BE2C (cell line): ENCODE measurements at regions not wholly inside any gene's neighbourhood (a gene's known extent, or its start where the extent isn't known, plus 50 kb on each side); places are given as distances from the start of the nearest gene placed in this dataset.

Experiments used
- DNase-seq: peaks from one replicate; pipeline ENCODE4 v3.0.0-alpha.2; 2020
- H3K27me3 ChIP-seq: fragments of 250-450 bp; sonication (Bioruptor Pico); 2 replicates; pipeline ENCODE4 v1.5.1; 2020; ENCODE audit warnings: mild to moderate bottlenecking
- H3K36me3 ChIP-seq: fragments of 250-450 bp; sonication (Bioruptor Pico); 2 replicates; pipeline ENCODE4 v1.5.1; 2020; ENCODE audit warnings: mild to moderate bottlenecking
- H3K4me1 ChIP-seq: fragments of 250-450 bp; sonication (Bioruptor Pico); 2 replicates; pipeline ENCODE4 v1.5.1; 2020
- H3K4me3 ChIP-seq: 2 replicates; pipeline ENCODE4 v1.5.1; 2011; ENCODE audit warnings: low read depth, low read length
- H3K9me3 ChIP-seq: fragments of 250-450 bp; sonication (Bioruptor Pico); 2 replicates; pipeline ENCODE4 v1.5.1; 2020
- TF ChIP-seq, protein P1 (sequence below): IDR thresholded peaks from 2 replicates; pipeline ENCODE4 v1.5.1; 2012; ENCODE audit warnings: mild to moderate bottlenecking, low read depth, low read length

DNA sequence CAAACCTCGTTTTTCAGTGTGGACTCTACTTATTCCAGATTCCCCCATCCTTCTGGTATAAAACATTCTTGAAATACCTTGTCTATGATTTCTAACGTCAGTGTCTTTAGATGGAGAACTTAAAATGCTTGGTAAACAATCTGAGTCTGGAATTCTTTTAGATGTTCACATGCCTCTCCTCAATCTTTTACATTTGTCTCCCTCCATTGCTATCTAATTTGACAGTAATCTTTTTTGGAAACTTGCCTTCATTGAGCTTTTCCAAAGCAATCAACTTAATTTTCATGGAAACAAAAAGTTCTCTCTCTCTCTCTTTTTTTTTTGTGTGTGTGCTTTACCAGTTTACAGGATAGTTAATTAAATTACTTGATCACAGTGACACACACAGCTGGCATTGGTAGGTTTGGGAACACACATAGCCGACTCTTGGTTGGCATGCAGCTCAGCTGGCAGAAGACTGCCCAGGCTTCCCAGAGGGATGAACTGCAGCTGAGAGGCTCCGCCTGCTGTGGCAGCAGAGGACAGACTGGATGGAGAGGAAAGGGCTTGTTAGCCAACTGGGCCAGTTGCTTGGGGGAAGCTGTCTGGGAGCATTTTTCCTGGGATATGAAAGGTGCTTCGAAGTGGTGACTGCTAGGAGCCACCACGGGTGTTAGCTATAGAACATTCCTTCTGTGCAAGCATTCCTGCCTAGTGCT lies 271.3 kb downstream of the ZSWIM6 start:
- TF ChIP-seq, protein P1, sequence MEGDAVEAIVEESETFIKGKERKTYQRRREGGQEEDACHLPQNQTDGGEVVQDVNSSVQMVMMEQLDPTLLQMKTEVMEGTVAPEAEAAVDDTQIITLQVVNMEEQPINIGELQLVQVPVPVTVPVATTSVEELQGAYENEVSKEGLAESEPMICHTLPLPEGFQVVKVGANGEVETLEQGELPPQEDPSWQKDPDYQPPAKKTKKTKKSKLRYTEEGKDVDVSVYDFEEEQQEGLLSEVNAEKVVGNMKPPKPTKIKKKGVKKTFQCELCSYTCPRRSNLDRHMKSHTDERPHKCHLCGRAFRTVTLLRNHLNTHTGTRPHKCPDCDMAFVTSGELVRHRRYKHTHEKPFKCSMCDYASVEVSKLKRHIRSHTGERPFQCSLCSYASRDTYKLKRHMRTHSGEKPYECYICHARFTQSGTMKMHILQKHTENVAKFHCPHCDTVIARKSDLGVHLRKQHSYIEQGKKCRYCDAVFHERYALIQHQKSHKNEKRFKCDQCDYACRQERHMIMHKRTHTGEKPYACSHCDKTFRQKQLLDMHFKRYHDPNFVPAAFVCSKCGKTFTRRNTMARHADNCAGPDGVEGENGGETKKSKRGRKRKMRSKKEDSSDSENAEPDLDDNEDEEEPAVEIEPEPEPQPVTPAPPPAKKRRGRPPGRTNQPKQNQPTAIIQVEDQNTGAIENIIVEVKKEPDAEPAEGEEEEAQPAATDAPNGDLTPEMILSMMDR = peak; percentile 29
- peaks cover 2% of the 10 kb centered on the region; the same call in 1 of the 2 replicates for H3K4me1 ChIP-seq
- H3K9me3 ChIP-seq = no peaks in the 10 kb centered on the region
- H3K27me3 ChIP-seq = no peaks in the 10 kb centered on the region
- peak; percentile 56 for DNase-seq
- no peak overlapping the region for H3K4me3 ChIP-seq
- no peaks in the 10 kb centered on the region for H3K36me3 ChIP-seq

DNA sequence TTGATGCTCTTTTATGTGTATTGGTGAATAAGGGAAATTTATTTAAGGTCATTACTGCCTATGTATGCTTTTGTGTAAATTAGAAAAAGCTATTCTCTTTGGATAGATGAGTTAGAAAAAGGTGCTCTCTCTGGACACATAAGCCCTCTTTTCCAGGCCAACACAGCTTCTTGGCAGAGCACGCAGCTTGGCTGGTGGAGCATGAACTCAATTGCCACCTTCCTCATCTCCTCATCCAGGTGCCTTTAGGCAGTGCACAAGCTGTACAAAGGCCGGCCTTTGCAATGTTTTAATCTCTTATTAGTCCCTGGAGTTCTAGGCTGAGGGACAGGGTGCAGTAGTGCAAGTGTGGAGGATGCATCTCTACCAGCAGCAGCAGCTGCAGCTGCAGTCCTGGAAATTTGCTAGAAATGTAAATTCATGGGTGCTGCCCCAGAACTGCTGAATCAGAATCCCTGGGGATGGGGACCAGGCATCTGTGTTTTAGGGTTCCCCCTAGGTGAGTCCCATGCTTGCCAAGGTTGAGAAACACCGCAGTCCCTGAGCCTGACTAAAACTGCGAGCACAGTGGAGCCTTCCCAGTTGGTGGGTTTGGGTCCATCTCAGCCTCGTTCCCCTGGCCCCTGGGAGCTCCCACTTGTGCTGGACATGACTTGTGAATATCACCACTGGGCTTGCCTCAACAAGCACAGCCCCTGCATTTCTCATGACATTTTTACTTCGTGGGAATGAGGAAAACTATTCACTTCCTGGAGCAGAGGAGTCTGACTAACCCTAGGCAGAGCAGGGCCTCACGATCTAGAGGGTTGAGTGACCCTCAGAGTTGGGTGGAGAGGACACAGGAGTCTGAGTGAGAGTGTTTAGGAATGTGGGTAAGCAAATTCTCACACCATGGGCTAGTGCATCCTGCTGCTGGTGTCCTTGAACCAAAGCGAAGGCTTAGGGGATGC lies 272.3 kb downstream of the ZSWIM6 start:
- DNase-seq = no peak
- no peak overlapping the region for H3K4me3 ChIP-seq
- H3K9me3 ChIP-seq = no peaks in the 10 kb centered on the region
- H3K27me3 ChIP-seq = no peaks in the 10 kb centered on the region
- peaks cover 2% of the 10 kb centered on the region; the same call in 1 of the 2 replicates for H3K4me1 ChIP-seq
- TF ChIP-seq, protein P1 = no peak
- no peaks in the 10 kb centered on the region for H3K36me3 ChIP-seq

DNA sequence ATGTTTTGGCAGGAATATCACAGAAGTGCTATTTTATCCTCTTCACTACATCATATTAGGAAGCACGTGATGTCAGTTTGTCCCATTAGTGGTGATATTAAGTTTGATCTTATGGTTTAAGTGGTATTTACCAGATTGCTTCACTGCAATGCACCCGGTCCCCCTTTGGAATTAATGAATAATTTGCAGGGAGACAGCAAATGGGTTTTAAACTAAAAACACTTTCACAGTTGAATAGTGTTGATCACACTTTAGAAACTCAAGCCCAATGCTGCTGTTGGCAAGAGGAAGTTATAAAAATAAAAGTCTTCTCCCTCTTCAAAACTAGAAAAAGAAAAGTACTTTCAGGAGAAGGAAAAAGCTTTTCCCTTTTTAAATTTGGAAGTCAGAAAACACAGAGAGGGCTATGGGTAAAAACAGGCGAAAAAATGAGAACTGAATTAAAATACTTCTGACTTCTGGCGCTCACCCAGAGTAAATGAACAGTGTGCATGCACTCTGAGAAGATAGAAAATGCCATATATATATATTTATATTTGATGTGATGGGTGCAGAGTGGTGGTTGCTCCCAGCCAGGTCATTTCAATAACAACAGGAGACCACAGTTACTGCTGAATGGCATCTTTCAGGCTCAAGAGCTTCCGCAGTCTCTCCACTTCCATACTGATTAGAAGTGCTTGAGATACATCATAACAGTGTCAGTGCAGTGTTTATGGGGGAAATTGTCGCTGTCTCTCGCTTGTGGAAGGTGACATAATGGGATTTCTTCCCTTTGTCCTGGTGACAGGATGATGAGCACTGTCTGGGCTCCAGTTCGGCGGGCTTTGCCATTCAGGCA lies 278.0 kb downstream of the ZSWIM6 start:
- DNase-seq = no peak
- no peaks in the 10 kb centered on the region for H3K36me3 ChIP-seq
- TF ChIP-seq, protein P1 = no peak
- no peak overlapping the region for H3K4me3 ChIP-seq
- no peaks in the 10 kb centered on the region for H3K9me3 ChIP-seq
- no peaks in the 10 kb centered on the region for H3K27me3 ChIP-seq
- H3K4me1 ChIP-seq = no peaks in the 10 kb centered on the region

DNA sequence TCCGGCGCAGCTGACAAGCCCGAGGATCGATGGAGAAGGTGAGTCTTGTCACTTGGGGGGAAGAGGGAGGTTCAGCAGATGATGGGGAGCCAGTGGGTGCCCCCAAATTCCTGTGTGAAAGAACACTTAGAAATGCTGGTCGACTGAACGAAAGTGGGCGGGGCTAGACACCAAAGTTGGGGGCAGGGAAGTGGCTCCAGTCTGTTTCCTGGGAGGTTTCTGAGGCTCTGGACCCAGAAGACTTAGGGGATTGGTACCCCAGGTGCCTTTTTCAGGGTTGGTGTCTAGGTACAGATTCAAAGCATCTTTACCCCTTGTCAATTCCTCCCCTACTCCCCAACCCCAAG lies 278.6 kb downstream of the ZSWIM6 start:
- Histone ChIP-seq H3K36me3 (no peaks in the 10 kb centered on the region), H3K4me1 (no peaks in the 10 kb centered on the region), H3K9me3 (no peaks in the 10 kb centered on the region), H3K4me3 (no peak overlapping the region), H3K27me3 (no peaks in the 10 kb centered on the region)
- TF ChIP-seq, protein P1 = no peak
- no peak for DNase-seq

DNA sequence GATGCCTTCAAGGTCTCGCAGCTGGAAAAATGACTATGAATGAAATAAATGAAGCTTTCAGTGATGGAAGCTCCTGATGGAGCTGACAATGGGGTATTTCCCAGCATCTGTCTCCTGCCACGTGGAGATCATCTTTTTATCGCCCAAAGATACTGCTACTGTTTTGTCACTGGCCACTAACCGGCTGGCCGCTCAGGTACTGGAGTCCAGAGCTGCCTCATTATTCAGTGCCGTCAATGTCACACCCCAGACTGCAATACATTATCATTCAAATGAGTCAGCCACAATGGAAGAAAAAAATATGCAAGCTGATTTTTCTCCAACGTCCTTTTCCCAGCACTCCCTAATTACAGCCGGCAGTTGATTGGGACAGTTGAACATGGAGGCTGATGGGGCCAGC lies 280.4 kb downstream of the ZSWIM6 start:
- Histone ChIP-seq H3K4me3 (no peak overlapping the region), H3K9me3 (no peaks in the 10 kb centered on the region), H3K27me3 (no peaks in the 10 kb centered on the region), H3K36me3 (no peaks in the 10 kb centered on the region), H3K4me1 (peaks cover 6% of the 10 kb centered on the region)
- TF ChIP-seq, protein P1 = no peak
- no peak for DNase-seq
